ENCODE measurements at regions not wholly inside any gene's neighbourhood (a gene's known extent, or its start where the extent isn't known, plus 50 kb on each side); places are given as distances from the start of the nearest gene placed in this dataset.

DNA sequence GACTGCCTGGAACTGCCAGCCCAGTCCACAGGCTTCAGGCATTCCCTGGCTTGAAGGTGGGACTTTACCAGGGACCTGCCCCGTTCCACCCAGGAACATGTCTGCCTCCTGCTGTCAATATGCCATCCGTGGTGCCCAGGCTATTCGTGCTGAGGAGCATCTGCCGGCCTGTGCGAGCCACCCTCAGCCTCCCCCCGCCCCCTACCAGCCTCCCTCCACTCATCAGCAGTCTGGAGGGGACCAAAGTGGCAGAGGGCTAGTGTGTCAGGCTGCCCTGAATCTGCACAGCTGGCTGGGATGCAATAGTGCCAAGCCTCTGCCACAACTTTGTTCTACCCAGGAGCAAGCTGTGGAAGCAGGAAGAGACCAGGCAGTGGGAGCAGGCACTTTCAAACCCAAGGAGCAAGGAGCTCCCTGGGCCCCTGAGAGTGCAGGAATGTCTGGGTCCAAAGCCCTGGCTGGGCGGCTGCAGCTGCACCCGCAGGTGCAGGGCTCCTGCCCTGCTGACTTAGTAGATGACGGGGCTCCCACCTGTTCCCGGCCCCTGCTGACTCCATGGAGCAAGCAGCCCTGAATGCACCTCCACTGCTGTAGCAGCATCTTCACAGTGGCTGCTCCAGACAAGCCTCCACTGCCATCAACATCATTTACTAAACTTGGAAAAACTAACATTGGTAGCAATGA lies 423.2 kb downstream of the RERGL start:
- peaks cover 11% of the 10 kb centered on the region for H3K9me3 ChIP-seq (ENCODE audit: control insufficient read depth, insufficient read depth, low read length)
- WGBS (ENCODE audit: insufficient coverage), result 87% methylated on average over 10 of the region's 10 CpGs
- no peak for ATAC-seq
- Mint-ChIP-seq H3K4me3 (no peak overlapping the region), H3K36me3 (no peaks in the 10 kb centered on the region), H3K4me1 (no peaks in the 10 kb centered on the region), H3K9me3 (peaks cover 6 to 13% of the 10 kb centered on the region in 2 donors), H3K27me3 (ENCODE audit: low read depth in 2 of 2) (no peaks in the 10 kb centered on the region), H3K27ac (no peak overlapping the region)
- no peaks in the 10 kb centered on the region for H3K27me3 ChIP-seq (ENCODE audit: control insufficient read depth, insufficient read depth, low read length)
- H3K27ac ChIP-seq (ENCODE audit: low read length), result no peak overlapping the region
- intact Hi-C loops (cut with micrococcal nuclease), result no loop called here
- TF ChIP-seq, protein P1, sequence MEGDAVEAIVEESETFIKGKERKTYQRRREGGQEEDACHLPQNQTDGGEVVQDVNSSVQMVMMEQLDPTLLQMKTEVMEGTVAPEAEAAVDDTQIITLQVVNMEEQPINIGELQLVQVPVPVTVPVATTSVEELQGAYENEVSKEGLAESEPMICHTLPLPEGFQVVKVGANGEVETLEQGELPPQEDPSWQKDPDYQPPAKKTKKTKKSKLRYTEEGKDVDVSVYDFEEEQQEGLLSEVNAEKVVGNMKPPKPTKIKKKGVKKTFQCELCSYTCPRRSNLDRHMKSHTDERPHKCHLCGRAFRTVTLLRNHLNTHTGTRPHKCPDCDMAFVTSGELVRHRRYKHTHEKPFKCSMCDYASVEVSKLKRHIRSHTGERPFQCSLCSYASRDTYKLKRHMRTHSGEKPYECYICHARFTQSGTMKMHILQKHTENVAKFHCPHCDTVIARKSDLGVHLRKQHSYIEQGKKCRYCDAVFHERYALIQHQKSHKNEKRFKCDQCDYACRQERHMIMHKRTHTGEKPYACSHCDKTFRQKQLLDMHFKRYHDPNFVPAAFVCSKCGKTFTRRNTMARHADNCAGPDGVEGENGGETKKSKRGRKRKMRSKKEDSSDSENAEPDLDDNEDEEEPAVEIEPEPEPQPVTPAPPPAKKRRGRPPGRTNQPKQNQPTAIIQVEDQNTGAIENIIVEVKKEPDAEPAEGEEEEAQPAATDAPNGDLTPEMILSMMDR (IDR thresholded peaks at IDR 0.05), result no peak
- no peak overlapping the region for H3K4me3 ChIP-seq (ENCODE audit: low read length)
- no peaks in the 10 kb centered on the region for H3K36me3 ChIP-seq (ENCODE audit: control insufficient read depth, insufficient read depth, low read length)
- H3K4me1 ChIP-seq (ENCODE audit: control insufficient read depth, insufficient read depth, low read length), result no peaks in the 10 kb centered on the region
- no peak for DNase-seq

DNA sequence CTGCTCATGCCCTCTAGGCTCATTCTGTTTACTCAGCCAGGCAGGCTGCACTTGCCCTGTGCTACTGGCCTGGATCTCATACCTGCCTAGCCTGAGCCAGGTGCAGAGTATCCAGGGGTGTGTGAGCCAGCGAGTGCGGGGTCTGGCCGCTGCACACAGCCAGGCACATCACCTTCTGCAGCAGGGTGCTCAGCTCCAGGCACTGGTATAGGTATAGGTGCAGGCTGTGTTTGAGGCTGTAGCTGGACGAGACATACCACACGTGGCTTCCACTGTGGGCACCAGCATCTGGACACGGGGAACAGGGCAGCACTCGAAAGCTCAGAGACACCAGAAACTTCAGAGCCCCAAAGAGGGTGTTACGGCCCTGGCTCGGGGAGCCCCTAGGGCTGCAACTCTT lies 424.2 kb downstream of the RERGL start:
- peaks cover 6 to 16% of the 10 kb centered on the region in 2 donors for H3K9me3 Mint-ChIP-seq
- H3K9me3 ChIP-seq (ENCODE audit: control insufficient read depth, insufficient read depth, low read length), result peaks cover 11% of the 10 kb centered on the region
- H3K27ac ChIP-seq (ENCODE audit: low read length), result no peak overlapping the region
- H3K36me3 ChIP-seq (ENCODE audit: control insufficient read depth, insufficient read depth, low read length), result no peaks in the 10 kb centered on the region
- ATAC-seq, result no peak
- intact Hi-C loops (cut with micrococcal nuclease), result no loop called here
- no peak for DNase-seq
- H3K27me3 ChIP-seq (ENCODE audit: control insufficient read depth, insufficient read depth, low read length), result no peaks in the 10 kb centered on the region
- no peak overlapping the region for H3K4me3 Mint-ChIP-seq
- no peaks in the 10 kb centered on the region for H3K4me1 Mint-ChIP-seq
- H3K27me3 Mint-ChIP-seq (ENCODE audit: low read depth in 2 of 2), result no peaks in the 10 kb centered on the region
- no peak overlapping the region for H3K27ac Mint-ChIP-seq
- H3K4me3 ChIP-seq (ENCODE audit: low read length), result no peak overlapping the region
- H3K4me1 ChIP-seq (ENCODE audit: control insufficient read depth, insufficient read depth, low read length), result no peaks in the 10 kb centered on the region
- H3K36me3 Mint-ChIP-seq, result no peaks in the 10 kb centered on the region
- TF ChIP-seq, protein P1 (IDR thresholded peaks at IDR 0.05), result no peak
- 80% methylated on average over 9 of the region's 9 CpGs for WGBS (ENCODE audit: insufficient coverage)

DNA sequence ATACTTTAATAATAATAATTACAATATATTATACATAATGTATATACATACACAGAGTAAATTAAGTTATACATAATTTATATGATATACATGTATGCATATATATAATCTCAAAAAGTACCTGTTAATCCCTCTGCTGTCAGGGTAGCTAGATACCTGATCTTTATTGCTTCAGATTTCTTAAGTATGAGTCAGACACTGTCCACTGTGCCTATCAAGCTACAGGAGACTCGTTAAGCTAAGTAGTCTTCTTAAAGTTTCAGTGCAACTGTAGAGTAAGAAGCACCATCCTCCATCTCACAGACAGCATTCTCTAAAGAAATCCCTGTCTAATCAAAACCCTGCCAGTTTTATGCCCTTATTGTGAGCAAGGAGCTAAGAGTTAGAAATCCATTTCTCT lies 428.7 kb downstream of the RERGL start:
- H3K4me1 ChIP-seq (ENCODE audit: control insufficient read depth, insufficient read depth, low read length), result no peaks in the 10 kb centered on the region
- intact Hi-C loops (cut with micrococcal nuclease), result no loop called here
- Mint-ChIP-seq H3K27ac (no peak overlapping the region), H3K9me3 (peaks cover 5 to 20% of the 10 kb centered on the region in 2 donors), H3K4me3 (no peak overlapping the region), H3K27me3 (ENCODE audit: low read depth in 2 of 2) (no peaks in the 10 kb centered on the region), H3K36me3 (no peaks in the 10 kb centered on the region), H3K4me1 (no peaks in the 10 kb centered on the region)
- no peak for DNase-seq
- WGBS (ENCODE audit: insufficient coverage), result 80% methylated on average over 1 of the region's 1 CpG
- no peak overlapping the region for H3K4me3 ChIP-seq (ENCODE audit: low read length)
- peaks cover 4% of the 10 kb centered on the region for H3K9me3 ChIP-seq (ENCODE audit: control insufficient read depth, insufficient read depth, low read length)
- no peak for ATAC-seq
- H3K27me3 ChIP-seq (ENCODE audit: control insufficient read depth, insufficient read depth, low read length), result no peaks in the 10 kb centered on the region
- no peaks in the 10 kb centered on the region for H3K36me3 ChIP-seq (ENCODE audit: control insufficient read depth, insufficient read depth, low read length)
- TF ChIP-seq, protein P1 (IDR thresholded peaks at IDR 0.05), result no peak
- no peak overlapping the region for H3K27ac ChIP-seq (ENCODE audit: low read length)

DNA sequence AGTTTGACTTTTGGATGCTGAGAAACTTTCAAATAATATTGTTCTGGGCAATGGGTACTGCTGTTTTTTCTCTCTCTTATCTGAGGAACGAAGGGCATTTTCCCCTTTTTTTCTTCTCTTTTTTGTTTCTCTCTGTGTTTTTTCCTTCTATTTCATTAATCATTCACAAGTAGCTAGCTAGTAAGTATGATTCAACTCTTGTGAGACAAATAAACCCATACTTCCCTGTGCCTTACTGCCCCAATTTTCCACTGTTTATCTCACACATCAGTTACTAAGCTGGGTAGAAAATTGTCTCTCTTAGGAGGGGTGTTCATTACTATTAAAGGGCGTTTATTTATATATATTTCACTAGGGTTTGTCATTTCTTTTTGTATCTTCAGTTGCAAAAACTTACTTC lies 437.6 kb downstream of the RERGL start:
- H3K27ac Mint-ChIP-seq, result no peak overlapping the region
- H3K9me3 ChIP-seq (ENCODE audit: control insufficient read depth, insufficient read depth, low read length), result no peaks in the 10 kb centered on the region

More for the DNA sequence above, 437.6 kb downstream of the RERGL start:
- H3K27me3 Mint-ChIP-seq (ENCODE audit: low read depth in 2 of 2), result no peaks in the 10 kb centered on the region
- H3K36me3 ChIP-seq (ENCODE audit: control insufficient read depth, insufficient read depth, low read length), result no peaks in the 10 kb centered on the region
- H3K36me3 Mint-ChIP-seq, result no peaks in the 10 kb centered on the region
- no peak for ATAC-seq
- no peak for DNase-seq
- no peak overlapping the region for H3K4me3 Mint-ChIP-seq
- TF ChIP-seq, protein P1 (IDR thresholded peaks at IDR 0.05), result no peak
- WGBS (ENCODE audit: insufficient coverage), result 100% methylated on average over 1 of the region's 2 CpGs
- no peaks in the 10 kb centered on the region for H3K4me1 ChIP-seq (ENCODE audit: control insufficient read depth, insufficient read depth, low read length)
- no peak overlapping the region for H3K4me3 ChIP-seq (ENCODE audit: low read length)
- no peaks in the 10 kb centered on the region for H3K4me1 Mint-ChIP-seq
- peaks cover 2 to 8% of the 10 kb centered on the region in 2 donors for H3K9me3 Mint-ChIP-seq
- H3K27ac ChIP-seq (ENCODE audit: low read length), result no peak overlapping the region
- no peaks in the 10 kb centered on the region for H3K27me3 ChIP-seq (ENCODE audit: control insufficient read depth, insufficient read depth, low read length)
- intact Hi-C loops (cut with micrococcal nuclease), result no loop called here
